Activated CD4-positive, alpha-beta T cell treated with anti-CD3 and anti-CD28 coated beads for 36 hours (primary cell): ENCODE measurements at regions not wholly inside any gene's neighbourhood (a gene's known extent, or its start where the extent isn't known, plus 50 kb on each side); places are given as distances from the start of the nearest gene placed in this dataset.
"Not testable (repeated sequence)": the region's sequence is repeated elsewhere in the genome, so short reads cannot be mapped to it uniquely, and the experiment has no call there.

ENCODE experiments used
- ATAC-seq: fragments of 200-7000 bp; cut with Tn5 transposase; one replicate; pipeline ENCODE4 v1.10.0; 2021; ENCODE audit warnings: mild to moderate bottlenecking, moderate library complexity
- CTCF ChIA-PET: fragments of 350-600 bp; sonication (Branson Sonifier 250); formaldehyde crosslinking; loops from one replicate; lab custom pipeline; 2021; ENCODE audit warnings: antibody characterized with exemption; lab: Charles Lee
- POLR2A ChIA-PET: fragments of 350-600 bp; sonication (Branson Sonifier 250); formaldehyde crosslinking; loops from one replicate; lab custom pipeline; 2021; ENCODE audit warnings: antibody characterized with exemption, inconsistent platforms; lab: Charles Lee
- DNase-seq: peaks from one replicate; pipeline ENCODE4 v3.0.0-alpha.2; 2020
- H3K27ac Mint-ChIP-seq: one replicate; pipeline ENCODE4 v1.8.0; 2021; ENCODE audit warnings: mixed read lengths
- H3K27me3 Mint-ChIP-seq: one replicate; pipeline ENCODE4 v1.8.0; 2021; ENCODE audit warnings: mixed read lengths
- H3K36me3 Mint-ChIP-seq: one replicate; pipeline ENCODE4 v1.8.0; 2021; ENCODE audit warnings: low read depth, mixed read lengths
- H3K4me1 Mint-ChIP-seq: one replicate; pipeline ENCODE4 v1.8.0; 2021; ENCODE audit warnings: mixed read lengths
- H3K4me3 Mint-ChIP-seq: one replicate; pipeline ENCODE4 v1.8.0; 2021; ENCODE audit warnings: mild to moderate bottlenecking, moderate library complexity, mixed read lengths
- H3K9me3 Mint-ChIP-seq: one replicate; pipeline ENCODE4 v1.8.0; 2021; ENCODE audit warnings: low read depth, mixed read lengths
- intact Hi-C, 2 experiments: fragments of 100-400 bp; cut with DNase I in 1 of 2; cut with micrococcal nuclease in 1 of 2; formaldehyde crosslinking; loops; one replicate each; pipeline versions ENCODE4 v1.14.2 to v1.15.1; 2022 to 2024; cut with DNase I, micrococcal nuclease

- DNase-seq (peak; percentile 89), ATAC-seq (peak; percentile 84)
- POLR2A ChIA-PET = no interaction called here
- Mint-ChIP-seq H3K9me3 (no peaks in the 10 kb centered on the region), H3K36me3 (no peaks in the 10 kb centered on the region), H3K27ac (no peak overlapping the region), H3K27me3 (no peaks in the 10 kb centered on the region), H3K4me3 (no peak overlapping the region), H3K4me1 (peaks cover 5% of the 10 kb centered on the region)
- CTCF ChIA-PET = interaction anchor here (0.7 to 1.5 kb wide), 12 partner anchors 9 to 644 kb away, joined by 3 to 10 read pairs (median 4); no protein-coding TSS in a partner anchor
- intact Hi-C loops = loop anchor here (1.0 to 10.0 kb wide), 5 partner anchors 166 to 644 kb away; no protein-coding TSS in a partner anchor
These were observed 279.1 kb downstream of the TTC6 start for GRCh38 chr14:37874429-37875109.

DNA sequence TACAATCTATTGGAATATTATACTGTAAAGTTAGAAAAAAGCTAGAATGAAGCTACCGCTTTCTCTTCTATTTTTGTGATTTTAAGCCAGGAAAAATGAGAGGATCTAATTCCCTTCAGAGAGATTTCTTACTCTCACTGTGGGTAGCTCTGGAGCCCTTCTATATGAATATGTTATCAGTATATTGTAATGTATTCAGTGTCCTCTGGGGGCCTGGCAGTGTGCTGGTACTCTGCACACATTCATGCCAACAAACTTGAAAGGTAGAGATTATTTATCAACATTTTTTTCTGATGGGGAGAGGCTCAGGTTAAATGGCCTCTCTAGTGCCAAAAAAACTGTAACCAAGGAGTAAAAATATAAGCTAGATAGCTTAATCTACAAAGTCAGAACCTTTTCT, 292.8 kb downstream of the TTC6 start:
- ChIA-PET CTCF (interaction anchor here (0.9 to 1.6 kb wide), 2 partner anchors 13 to 982 kb away, joined by 3 to 5 read pairs; no protein-coding TSS in a partner anchor), POLR2A (no interaction called here)
- no peak for ATAC-seq
- H3K27me3 Mint-ChIP-seq = peaks cover 6% of the 10 kb centered on the region
- no peak overlapping the region for H3K4me3 Mint-ChIP-seq
- no peaks in the 10 kb centered on the region for H3K4me1 Mint-ChIP-seq
- no peaks in the 10 kb centered on the region for H3K36me3 Mint-ChIP-seq
- intact Hi-C loops = no loop called here
- H3K27ac Mint-ChIP-seq = no peak overlapping the region
- DNase-seq = no peak
- no peaks in the 10 kb centered on the region for H3K9me3 Mint-ChIP-seq

DNA sequence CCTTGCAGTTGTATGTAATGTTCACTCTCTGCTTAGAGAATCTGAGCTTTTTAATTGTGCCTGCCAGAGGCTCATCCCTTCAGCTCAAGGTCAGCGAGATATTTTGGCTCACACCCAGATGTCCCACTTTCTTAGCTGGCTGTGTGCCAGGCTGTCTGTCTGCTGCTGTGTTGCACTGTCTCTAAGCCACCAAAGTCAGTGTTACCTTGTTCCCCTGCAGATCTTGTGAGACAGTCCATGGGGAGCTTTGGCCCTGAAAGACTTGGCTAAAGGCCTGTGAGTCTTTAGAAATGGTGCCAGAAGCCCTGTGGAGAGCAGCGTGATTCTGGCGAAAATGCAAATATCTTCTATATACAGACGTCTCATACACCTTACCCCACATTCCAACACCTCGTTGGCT, 293.7 kb downstream of the TTC6 start:
- ChIA-PET CTCF (interaction anchor here (0.6 to 1.6 kb wide), 4 partner anchors 14 to 673 kb away, joined by 3 to 5 read pairs (median 3); no protein-coding TSS in a partner anchor), POLR2A (no interaction called here)
- H3K4me3 Mint-ChIP-seq = no peak overlapping the region
- H3K36me3 Mint-ChIP-seq = no peaks in the 10 kb centered on the region
- intact Hi-C loops = no loop called here
- no peaks in the 10 kb centered on the region for H3K9me3 Mint-ChIP-seq
- no peak for DNase-seq
- peaks cover 6% of the 10 kb centered on the region for H3K27me3 Mint-ChIP-seq
- H3K4me1 Mint-ChIP-seq = no peaks in the 10 kb centered on the region
- no peak for ATAC-seq
- no peak overlapping the region for H3K27ac Mint-ChIP-seq

- DNase-seq (no peak), ATAC-seq (no peak)
- POLR2A ChIA-PET = no interaction called here
- H3K27me3 Mint-ChIP-seq = peaks cover 6% of the 10 kb centered on the region
- no peaks in the 10 kb centered on the region for H3K9me3 Mint-ChIP-seq
- intact Hi-C loops = no loop called here
- no peak overlapping the region for H3K27ac Mint-ChIP-seq
- CTCF ChIA-PET = no interaction called here
- no peak overlapping the region for H3K4me3 Mint-ChIP-seq
- no peaks in the 10 kb centered on the region for H3K4me1 Mint-ChIP-seq
- H3K36me3 Mint-ChIP-seq = no peaks in the 10 kb centered on the region
These were observed 294.7 kb downstream of the TTC6 start for GRCh38 chr14:37890095-37890494.

DNA sequence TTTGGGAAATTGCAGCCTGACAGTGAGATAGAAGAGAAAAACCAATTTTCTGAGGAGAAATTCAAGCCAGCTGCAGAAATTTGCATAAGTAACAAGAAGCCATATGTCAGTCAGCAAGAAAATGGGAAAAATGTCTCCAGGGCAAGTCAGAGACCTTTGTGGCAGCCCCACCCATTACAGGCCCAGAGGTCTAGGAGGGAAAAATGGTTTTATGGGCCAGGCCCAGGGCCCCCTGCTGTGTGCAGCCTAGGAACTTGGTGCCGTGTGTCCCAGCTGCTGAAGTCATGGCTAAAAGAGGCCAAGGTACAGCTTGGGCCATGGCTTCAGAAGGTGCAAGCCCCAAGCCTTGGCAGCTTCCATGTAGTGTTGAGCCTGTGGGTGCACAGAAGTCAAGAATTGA, 296.1 kb downstream of the TTC6 start:
- not testable (repeated sequence) for H3K36me3 Mint-ChIP-seq

DNA sequence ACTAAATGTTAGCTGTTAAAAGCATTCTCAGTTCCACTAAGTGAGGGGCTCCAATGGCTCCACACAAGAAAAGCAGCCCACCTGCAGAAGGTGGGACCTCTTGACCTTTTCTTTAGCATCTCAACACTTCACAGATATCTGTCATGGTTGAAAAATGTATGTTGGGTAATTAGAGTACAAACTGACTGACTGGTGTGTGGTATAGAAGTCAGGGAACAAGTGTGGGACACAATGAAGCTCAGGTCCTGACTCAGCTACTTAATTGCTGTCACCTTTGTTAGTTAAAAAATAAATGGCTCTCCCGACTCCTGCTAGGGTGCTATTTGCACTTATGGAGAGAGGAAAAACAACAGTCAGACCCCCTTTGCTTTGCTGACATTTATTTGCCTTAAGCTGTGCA, 299.0 kb downstream of the TTC6 start:
- Mint-ChIP-seq H3K4me1 (no peaks in the 10 kb centered on the region), H3K27ac (no peak overlapping the region), H3K9me3 (no peaks in the 10 kb centered on the region), H3K4me3 (no peak overlapping the region), H3K36me3 (no peaks in the 10 kb centered on the region), H3K27me3 (peaks cover 5% of the 10 kb centered on the region)
- POLR2A ChIA-PET = no interaction called here
- intact Hi-C loops = no loop called here
- no peak for ATAC-seq
- CTCF ChIA-PET = interaction anchor here (1.0 kb wide), 1 partner anchor 14 kb away, joined by 3 read pairs; no protein-coding TSS in a partner anchor
- no peak for DNase-seq

More for the DNA sequence above, 296.1 kb downstream of the TTC6 start:
- H3K4me1 Mint-ChIP-seq, DNase-seq, intact Hi-C loops, H3K4me3 Mint-ChIP-seq, POLR2A ChIA-PET, H3K27me3 Mint-ChIP-seq, ATAC-seq, H3K9me3 Mint-ChIP-seq, CTCF ChIA-PET, H3K27ac Mint-ChIP-seq: not testable (repeated sequence)

GRCh38 chr14:37899365-37899764, 303.9 kb downstream of the TTC6 start:
- H3K27ac Mint-ChIP-seq = no peak overlapping the region
- DNase-seq (no peak), ATAC-seq (no peak)
- intact Hi-C loops = no loop called here
- H3K36me3 Mint-ChIP-seq = no peaks in the 10 kb centered on the region
- H3K9me3 Mint-ChIP-seq = no peaks in the 10 kb centered on the region
- peaks cover 8% of the 10 kb centered on the region for H3K27me3 Mint-ChIP-seq
- H3K4me3 Mint-ChIP-seq = no peak overlapping the region
- ChIA-PET POLR2A (no interaction called here), CTCF (interaction anchor here (1.1 kb wide), 1 partner anchor 9 kb away, joined by 4 read pairs; no protein-coding TSS in a partner anchor)
- H3K4me1 Mint-ChIP-seq = no peaks in the 10 kb centered on the region

DNA sequence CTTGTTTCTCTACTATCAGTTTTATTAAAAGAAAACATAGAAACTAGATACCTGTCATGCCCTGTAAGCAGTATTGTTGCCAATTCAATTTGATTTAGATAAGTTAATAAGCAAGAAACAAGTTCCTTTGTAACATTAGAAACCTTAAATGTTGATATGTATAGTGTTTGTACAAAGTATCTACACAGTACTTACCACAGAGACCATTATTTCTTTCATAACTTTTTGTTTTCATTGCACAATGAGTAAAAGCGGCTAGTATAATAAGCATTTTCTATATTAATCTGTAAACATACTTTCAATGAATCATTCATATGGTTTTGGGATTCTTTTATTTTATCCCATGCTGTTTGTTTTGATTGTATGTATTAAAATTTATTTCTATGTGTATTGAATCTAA, 305.1 kb downstream of the TTC6 start:
- Mint-ChIP-seq H3K9me3 (no peaks in the 10 kb centered on the region), H3K36me3 (no peaks in the 10 kb centered on the region), H3K27ac (no peak overlapping the region), H3K4me1 (no peaks in the 10 kb centered on the region), H3K4me3 (no peak overlapping the region), H3K27me3 (peaks cover 8% of the 10 kb centered on the region)
- ATAC-seq (no peak), DNase-seq (no peak)
- CTCF ChIA-PET = interaction anchor here (0.6 kb wide), 1 partner anchor 806 kb away, joined by 4 read pairs; no protein-coding TSS in a partner anchor
- POLR2A ChIA-PET = no interaction called here
- intact Hi-C loops = loop anchor here (5.0 to 10.0 kb wide), 5 partner anchors 207 to 1117 kb away; no protein-coding TSS in a partner anchor

- DNase-seq (no peak), ATAC-seq (no peak)
- no peak overlapping the region for H3K4me3 Mint-ChIP-seq
- no peaks in the 10 kb centered on the region for H3K9me3 Mint-ChIP-seq
- no peaks in the 10 kb centered on the region for H3K4me1 Mint-ChIP-seq
- no peak overlapping the region for H3K27ac Mint-ChIP-seq
- intact Hi-C loops = loop anchor here (5.0 to 10.0 kb wide), 5 partner anchors 205 to 1115 kb away; no protein-coding TSS in a partner anchor
- H3K27me3 Mint-ChIP-seq = peaks cover 11% of the 10 kb centered on the region
- no peaks in the 10 kb centered on the region for H3K36me3 Mint-ChIP-seq
- CTCF ChIA-PET = interaction anchor here (1.1 kb wide), 1 partner anchor 354 kb away, joined by 4 read pairs; the partner anchor contains the start of gene CLEC14A
- POLR2A ChIA-PET = no interaction called here
These were observed 305.7 kb upstream of the SSTR1 start for GRCh38 chr14:37901978-37902377.

DNA sequence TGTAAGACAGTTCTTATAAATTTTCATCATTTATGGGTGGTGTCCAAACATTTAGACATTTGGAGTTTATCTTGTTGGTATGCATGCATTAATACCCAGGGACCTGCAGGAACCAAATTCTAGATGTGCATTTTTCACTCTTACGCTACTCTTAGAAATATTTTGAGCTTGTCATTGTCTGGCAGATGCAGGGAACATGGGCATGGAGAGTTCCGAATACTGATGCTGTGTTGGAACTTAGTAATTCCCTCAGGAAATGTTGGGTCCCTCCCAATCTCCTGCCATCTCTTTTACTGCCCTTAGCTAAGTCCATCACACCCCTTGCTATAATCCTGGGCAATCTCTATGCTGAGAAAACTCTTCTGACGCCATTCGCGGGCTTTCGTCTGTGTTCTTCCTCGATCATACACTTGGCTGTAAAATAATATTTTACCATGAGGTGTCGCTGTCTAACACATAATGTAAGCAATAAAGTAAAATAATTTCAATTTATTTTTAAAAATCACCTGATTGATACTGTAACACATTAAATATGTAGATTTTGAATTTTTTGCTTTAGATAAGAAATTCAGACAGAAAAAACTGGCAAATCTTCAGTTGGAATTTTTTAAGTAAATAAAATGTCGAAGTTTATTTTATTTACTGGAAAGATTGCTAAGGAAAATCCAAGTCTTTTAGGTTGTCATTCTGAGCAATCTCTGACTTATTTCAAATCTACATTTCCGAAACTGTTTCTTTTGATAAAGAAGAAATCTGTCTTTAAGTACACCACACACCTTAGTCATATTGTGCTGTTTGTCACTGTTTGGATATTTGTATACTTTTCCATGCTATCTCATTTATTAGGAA, 304.1 kb upstream of the SSTR1 start:
- ATAC-seq (peak; percentile 42), DNase-seq (peak; percentile 25)
- Mint-ChIP-seq H3K4me1 (no peaks in the 10 kb centered on the region), H3K36me3 (no peaks in the 10 kb centered on the region), H3K27me3 (peaks cover 11% of the 10 kb centered on the region), H3K9me3 (no peaks in the 10 kb centered on the region), H3K4me3 (no peak overlapping the region), H3K27ac (no peak overlapping the region)
- intact Hi-C loops = loop anchor here (1.0 to 10.0 kb wide), 7 partner anchors 204 to 1114 kb away; no protein-coding TSS in a partner anchor
- ChIA-PET POLR2A (no interaction called here), CTCF (interaction anchor here (0.6 to 1.5 kb wide), 5 partner anchors 613 to 1111 kb away, joined by 3 to 5 read pairs (median 4); no protein-coding TSS in a partner anchor)

- intact Hi-C loops = no loop called here
- ChIA-PET POLR2A (no interaction called here), CTCF (interaction anchor here (0.6 kb wide), 1 partner anchor 1178 kb away, joined by 3 read pairs; no protein-coding TSS in a partner anchor)
- Mint-ChIP-seq H3K9me3 (no peaks in the 10 kb centered on the region), H3K36me3 (no peaks in the 10 kb centered on the region), H3K27ac (no peak overlapping the region), H3K27me3 (no peaks in the 10 kb centered on the region), H3K4me3 (no peak overlapping the region), H3K4me1 (no peaks in the 10 kb centered on the region)
- DNase-seq = no peak
- ATAC-seq = no peak
These were observed 283.1 kb upstream of the SSTR1 start for GRCh38 chr14:37924622-37925021.
